HCT116 (cell line): ENCODE measurements at regions not wholly inside any gene's neighbourhood (a gene's known extent, or its start where the extent isn't known, plus 50 kb on each side); places are given as distances from the start of the nearest gene placed in this dataset.

Source experiments
- ATAC-seq: fragments of 200-7000 bp; cut with Tn5 transposase; 2 replicates; pipeline ENCODE4 v1.9.1; 2020; ENCODE audit warnings: mild to moderate bottlenecking, moderate library complexity
- BruUV-seq: library from RNA; stranded (reverse); fragments of 400-500 nt; replicated peaks from 2 replicates; lab custom pipeline; 2021; lab: Mats Ljungman, UMichigan
- CTCF ChIA-PET: fragments of 300-600 bp; sonication (Branson Sonifier 250); formaldehyde crosslinking; loops from one replicate; lab custom pipeline; 2021; ENCODE audit warnings: antibody characterized with exemption; lab: Charles Lee
- POLR2A ChIA-PET: fragments of 300-600, 350-600 bp; sonication (Branson Sonifier 250); formaldehyde crosslinking; loops from one replicate; lab custom pipeline; 2021; ENCODE audit warnings: antibody characterized with exemption; lab: Charles Lee
- RAD21 ChIA-PET, 2 experiments: fragments of 300-600 bp; sonication (Branson Sonifier 250); formaldehyde crosslinking; loops; one replicate each; lab custom pipeline; 2023; ENCODE audit warnings: low total read pairs in 2 of 2; ENCODE audit not compliant: uncharacterized antibody in 2 of 2, unreplicated experiment in 2 of 2, low non-redundant PET in 1 of 2; lab: Charles Lee
- DNase-seq: peaks from one replicate; pipeline ENCODE4 v3.0.0-alpha.2; 2010; ENCODE audit warnings: low read depth, low spot score
- H2AFZ ChIP-seq: fragments of 200-600 bp; shearing (Covaris generic), sonication (generic); 2 replicates; pipeline ENCODE4 v1.6.1; 2017; ENCODE audit warnings: low read depth, mixed run types, mixed read lengths, antibody characterized with exemption, low read length; ENCODE audit not compliant: poor library complexity, severe bottlenecking
- H3K27ac ChIP-seq: 2 replicates; pipeline ENCODE4 v1.5.1; 2012; ENCODE audit warnings: low read depth, low read length
- H3K27me3 ChIP-seq: fragments of 200-600 bp; sonication (generic); 2 replicates; pipeline ENCODE4 v1.6.1; 2016; ENCODE audit warnings: mixed run types, low read length, mixed read lengths; ENCODE audit not compliant: insufficient read depth
- H3K36me3 ChIP-seq, 2 experiments: fragments of 200-500 bp in 1 of 2; fragments of 200-600 bp in 1 of 2; sonication (Bioruptor generic) in 1 of 2; sonication (generic) in 1 of 2; 2 replicates each; pipeline versions ENCODE4 v1.5.1 to v1.6.1; 2014 to 2016; ENCODE audit warnings: low read length in 2 of 2, inconsistent platforms in 1 of 2, mixed read lengths in 1 of 2, mixed run types in 1 of 2; ENCODE audit not compliant: insufficient read depth in 2 of 2, control insufficient read depth in 1 of 2
- H3K4me1 ChIP-seq, 2 experiments: fragments of 200-600 bp in 1 of 2; sonication (generic) in 1 of 2; 2 replicates each; pipeline versions ENCODE4 v1.5.1 to v1.6.1; 2012 to 2017; ENCODE audit warnings: low read length in 2 of 2, inconsistent platforms in 1 of 2, mild to moderate bottlenecking in 1 of 2, mixed read lengths in 1 of 2, mixed run types in 1 of 2, moderate library complexity in 1 of 2; ENCODE audit not compliant: insufficient read depth in 2 of 2, control insufficient read depth in 1 of 2
- H3K4me2 ChIP-seq: fragments of 200-600 bp; sonication (generic); 2 replicates; pipeline ENCODE4 v1.6.1; 2017; ENCODE audit warnings: mixed run types, low read length, mixed read lengths
- H3K4me3 ChIP-seq, 2 experiments: fragments of 200-600 bp in 1 of 2; sonication (generic) in 1 of 2; replicated peaks in 1 of 2; 2 replicates each; pipeline ENCODE4 v1.5.1; 2011 to 2016; ENCODE audit warnings: low read length in 2 of 2, control low read depth in 1 of 2, low read depth in 1 of 2, mild to moderate bottlenecking in 1 of 2, mixed read lengths in 1 of 2, mixed run types in 1 of 2
- H3K79me2 ChIP-seq: fragments of 200-600 bp; sonication (generic); 2 replicates; pipeline ENCODE4 v1.6.1; 2017; ENCODE audit warnings: mild to moderate bottlenecking, mixed run types, low read length, moderate library complexity, mixed read lengths; ENCODE audit not compliant: insufficient read depth
- H3K9ac ChIP-seq: fragments of 200-600 bp; sonication (generic); 2 replicates; pipeline ENCODE4 v1.6.1; 2016; ENCODE audit warnings: low read length, mixed read lengths
- H3K9me2 ChIP-seq: fragments of 200-600 bp; sonication (generic), shearing (Covaris generic); 2 replicates; pipeline ENCODE4 v1.6.1; 2017; ENCODE audit warnings: mixed run types, mild to moderate bottlenecking, moderate library complexity; ENCODE audit not compliant: insufficient read depth
- H3K9me3 ChIP-seq, 2 experiments: fragments of 200-500 bp in 1 of 2; fragments of 200-600 bp in 1 of 2; sonication (Bioruptor generic) in 1 of 2; sonication (generic) in 1 of 2; 2 replicates each; pipeline ENCODE4 v1.6.1; 2014 to 2017; ENCODE audit warnings: low read length in 2 of 2, mixed read lengths in 2 of 2, inconsistent platforms in 1 of 2, low read depth in 1 of 2, mild to moderate bottlenecking in 1 of 2, mixed run types in 1 of 2, moderate library complexity in 1 of 2; ENCODE audit not compliant: control insufficient read depth in 1 of 2, insufficient read depth in 1 of 2
- H4K20me1 ChIP-seq: fragments of 200-600 bp; sonication (generic), shearing (Covaris generic); 2 replicates; pipeline ENCODE4 v1.6.1; 2017; ENCODE audit warnings: mixed run types, mild to moderate bottlenecking, moderate library complexity; ENCODE audit not compliant: insufficient read depth
- CBX3 ChIP-seq: IDR thresholded peaks from 2 replicates; pipeline ENCODE4 v1.6.1; 2012; ENCODE audit warnings: low read depth
- CTCF ChIP-seq, 3 experiments: fragments of 200-600 bp in 1 of 3; sonication (generic) in 1 of 3; IDR thresholded peaks in 2 of 3; conservative IDR thresholded peaks in 1 of 3; 2 replicates each; pipeline ENCODE4 v1.5.1; 2012 to 2017; ENCODE audit warnings: low read depth in 2 of 3, low read length in 2 of 3, antibody characterized with exemption in 1 of 3, borderline replicate concordance in 1 of 3, control low read depth in 1 of 3, mild to moderate bottlenecking in 1 of 3, mixed read lengths in 1 of 3, mixed run types in 1 of 3, moderate library complexity in 1 of 3; ENCODE audit not compliant: insufficient read depth in 1 of 3
- ELF1 ChIP-seq: IDR thresholded peaks from 2 replicates; pipeline ENCODE4 v1.6.1; 2012; ENCODE audit warnings: low read depth, borderline replicate concordance
- EZH2 ChIP-seq: fragments of 200-600 bp; sonication (generic); IDR thresholded peaks from 2 replicates; pipeline ENCODE4 v1.6.1; 2017; ENCODE audit warnings: antibody characterized with exemption, mixed run types
- EZH2phosphoT487 ChIP-seq: fragments of 200-600 bp; IDR thresholded peaks from 2 replicates; pipeline ENCODE4 v1.6.1; 2018; ENCODE audit warnings: antibody characterized with exemption, borderline replicate concordance
- FOSL1 ChIP-seq: IDR thresholded peaks from 2 replicates; pipeline ENCODE4 v1.6.1; 2012; ENCODE audit warnings: low read depth
- JUND ChIP-seq: IDR thresholded peaks from 2 replicates; pipeline ENCODE4 v1.6.1; 2012
- MAX ChIP-seq: IDR thresholded peaks from 2 replicates; pipeline ENCODE4 v1.6.1; 2012
- POLR2AphosphoS5 ChIP-seq: IDR thresholded peaks from 2 replicates; pipeline ENCODE4 v1.6.1; 2011; ENCODE audit warnings: mild to moderate bottlenecking, low read depth, low read length, moderate library complexity
- REST ChIP-seq: IDR thresholded peaks from 2 replicates; pipeline ENCODE4 v1.6.1; 2012; ENCODE audit warnings: low read depth
- SIN3A ChIP-seq: IDR thresholded peaks from 2 replicates; pipeline ENCODE4 v1.6.1; 2012; ENCODE audit warnings: low read depth
- SP1 ChIP-seq: IDR thresholded peaks from 2 replicates; pipeline ENCODE4 v1.6.1; 2012; ENCODE audit warnings: low read depth
- TCF7L2 ChIP-seq: IDR thresholded peaks from 2 replicates; pipeline ENCODE4 v1.7.0; 2011; ENCODE audit warnings: borderline replicate concordance, inconsistent platforms; ENCODE audit not compliant: insufficient read depth, insufficient read length; ENCODE audit errors: extremely low read depth
- YY1 ChIP-seq: IDR thresholded peaks from 2 replicates; pipeline ENCODE4 v1.6.1; 2011; ENCODE audit warnings: low read length, low read depth, moderate library complexity, mild to moderate bottlenecking; ENCODE audit not compliant: insufficient replicate concordance; ENCODE audit errors: extremely low read depth
- ZNF274 ChIP-seq: fragments of 200-500 bp; sonication (Bioruptor generic); IDR thresholded peaks from 2 replicates; pipeline ENCODE4 v1.6.1; 2014; ENCODE audit warnings: mild to moderate bottlenecking, low read depth, low read length, inconsistent platforms
- intact Hi-C: fragments of 100-400 bp; cut with micrococcal nuclease; formaldehyde crosslinking; loops from 2 replicates; pipeline ENCODE4 v1.10.0; 2022

GRCh38 chr12:25058012-25058411, 109.1 kb upstream of the BCAT1 start:
- no TSS peak for BruUV-seq
- no peaks in the 10 kb centered on the region for H3K27me3 ChIP-seq
- H4K20me1 ChIP-seq, result no peaks in the 10 kb centered on the region
- no peak overlapping the region for H3K27ac ChIP-seq
- peaks cover 0 to 6% of the 10 kb centered on the region in 2 experiments; a peak in 2 of 4 replicates for H3K4me1 ChIP-seq
- no peak overlapping the region for H3K9ac ChIP-seq
- CTCF ChIA-PET, result no interaction called here
- no peak for DNase-seq
- no peaks in the 10 kb centered on the region for H3K9me2 ChIP-seq
- H3K4me3 ChIP-seq, result no peak overlapping the region
- TF ChIP-seq POLR2AphosphoS5 (no peak), YY1 (no peak), TCF7L2 (no peak), CTCF (IDR thresholded peaks at IDR 0.05 in 2 of 3, conservative IDR thresholded peaks at IDR 0.05 in 1 of 3; ENCODE audit: borderline replicate concordance in 1 of 3, insufficient read depth in 1 of 3, low read depth in 2 of 3, low read length in 2 of 3) (no peak), FOSL1 (no peak), CBX3 (no peak), EZH2 (no peak), REST (no peak), ZNF274 (no peak), JUND (no peak), EZH2phosphoT487 (no peak), SIN3A (no peak), MAX (no peak), ELF1 (no peak), SP1 (no peak)
- TF ChIP-seq, all 23 proteins: peak for 0
- H3K9me3 ChIP-seq, result no peaks in the 10 kb centered on the region
- no peaks in the 10 kb centered on the region for H3K36me3 ChIP-seq
- intact Hi-C loops, result no loop called here
- no peaks in the 10 kb centered on the region for H3K79me2 ChIP-seq
- ATAC-seq, result no peak
- no peak overlapping the region for H2AFZ ChIP-seq
- ChIA-PET POLR2A (no interaction called here), RAD21 (no interaction called here)
- no peak overlapping the region for H3K4me2 ChIP-seq
